B cell (primary cell): ENCODE measurements at regions not wholly inside any gene's neighbourhood (a gene's known extent, or its start where the extent isn't known, plus 50 kb on each side); places are given as distances from the start of the nearest gene placed in this dataset.

ENCODE experiments used
- ATAC-seq: fragments of 200-7000 bp; cut with Tn5 transposase; one replicate; pipeline ENCODE4 v1.10.0; 2021; ENCODE audit warnings: low read depth, mild to moderate bottlenecking, moderate number of reproducible peaks, moderate library complexity
- CTCF ChIA-PET: fragments of 350-600 bp; sonication (Branson Sonifier 250); formaldehyde crosslinking; loops from one replicate; lab custom pipeline; 2021; ENCODE audit warnings: antibody characterized with exemption, inconsistent platforms; lab: Charles Lee
- POLR2A ChIA-PET: fragments of 350-600 bp; sonication (Branson Sonifier 250); formaldehyde crosslinking; loops from one replicate; lab custom pipeline; 2021; ENCODE audit warnings: antibody characterized with exemption; lab: Charles Lee
- DNase-seq: peaks from one replicate; pipeline ENCODE4 v3.0.0; 2013
- H2AFZ ChIP-seq: 2 replicates; pipeline ENCODE4 v1.6.1; 2012; ENCODE audit warnings: mild to moderate bottlenecking, low read depth, low read length; ENCODE audit not compliant: insufficient read depth, poor library complexity, severe bottlenecking
- H3K27ac ChIP-seq, 2 donors: 1 replicate in 1 of 2; 2 replicates in 1 of 2; pipeline ENCODE4 v1.5.1; 2012 to 2013; ENCODE audit warnings: low read length in 2 of 2, mild to moderate bottlenecking in 2 of 2, moderate library complexity in 1 of 2
- H3K27me3 ChIP-seq, 4 experiments: fragments of 200-600 bp in 1 of 4; sonication (generic) in 1 of 4; replicated peaks in 1 of 4; 1 replicate in 2 of 4; 2 replicates in 2 of 4; pipeline versions ENCODE4 v1.6.1 to v1.7.0; 2013 to 2016; ENCODE audit warnings: low read length in 3 of 4, mild to moderate bottlenecking in 2 of 4, mixed read lengths in 1 of 4, moderate library complexity in 1 of 4; ENCODE audit not compliant: insufficient read depth in 4 of 4, control insufficient read depth in 3 of 4; ENCODE audit errors: control extremely low read depth in 1 of 4
- H3K36me3 ChIP-seq, 2 experiments: replicated peaks in 1 of 2; 1 replicate in 1 of 2; 2 replicates in 1 of 2; pipeline versions ENCODE4 v1.6.1 to v1.7.1; 2013; ENCODE audit warnings: low read length in 1 of 2; ENCODE audit not compliant: insufficient read depth in 2 of 2, control insufficient read depth in 1 of 2; ENCODE audit errors: control extremely low read depth in 1 of 2, extremely low read depth in 1 of 2
- H3K4me1 ChIP-seq, 2 donors: fragments of 200-600 bp in 1 of 2; sonication (generic) in 1 of 2; 1 replicate in 1 of 2; 2 replicates in 1 of 2; pipeline versions ENCODE4 v1.5.1 to v1.6.1; 2013 to 2017; ENCODE audit warnings: low read length in 2 of 2; ENCODE audit not compliant: control insufficient read depth in 2 of 2, insufficient read depth in 2 of 2
- H3K4me2 ChIP-seq: replicated peaks from 2 replicates; pipeline ENCODE3; 2012; ENCODE audit warnings: mild to moderate bottlenecking, low read depth, low read length; ENCODE audit not compliant: poor library complexity, severe bottlenecking
- H3K4me3 ChIP-seq, 5 experiments: fragments of 200-600 bp in 1 of 5; sonication (generic) in 1 of 5; 1 replicate in 3 of 5; 2 replicates in 2 of 5; pipeline versions ENCODE4 v1.5.1 to v1.7.0; 2011 to 2016; ENCODE audit warnings: low read length in 4 of 5, mild to moderate bottlenecking in 4 of 5, low read depth in 2 of 5, control low read depth in 1 of 5, moderate library complexity in 1 of 5; ENCODE audit not compliant: insufficient read depth in 1 of 5; ENCODE audit errors: control extremely low read depth in 1 of 5, extremely low read depth in 1 of 5
- H3K79me2 ChIP-seq: fragments of 200-600 bp; sonication (generic); one replicate; pipeline ENCODE4 v1.6.0; 2016; ENCODE audit warnings: low read length; ENCODE audit not compliant: control insufficient read depth, insufficient read depth
- H3K9ac ChIP-seq: fragments of 200-600 bp; sonication (generic); 2 replicates; pipeline ENCODE4 v1.6.1; 2017; ENCODE audit warnings: mild to moderate bottlenecking, low read length, moderate library complexity
- H3K9me3 ChIP-seq, 3 donors: one replicate each; pipeline versions ENCODE4 v1.6.1 to v1.7.1; 2013; ENCODE audit warnings: low read length in 2 of 3; ENCODE audit not compliant: control insufficient read depth in 2 of 3, insufficient read depth in 1 of 3; ENCODE audit errors: control extremely low read depth in 1 of 3
- H4K20me1 ChIP-seq: 2 replicates; pipeline ENCODE4 v1.6.0; 2012; ENCODE audit warnings: mild to moderate bottlenecking, low read length; ENCODE audit not compliant: insufficient read depth, control insufficient read depth, poor library complexity, severe bottlenecking
- H3K27ac Mint-ChIP-seq: one replicate; pipeline ENCODE4 v1.8.0; 2021; ENCODE audit warnings: mixed read lengths
- H3K27me3 Mint-ChIP-seq: one replicate; pipeline ENCODE4 v1.8.0; 2021; ENCODE audit warnings: mixed read lengths
- H3K4me1 Mint-ChIP-seq: one replicate; pipeline ENCODE4 v1.8.0; 2021; ENCODE audit warnings: mixed read lengths
- H3K4me3 Mint-ChIP-seq: one replicate; pipeline ENCODE4 v1.8.0; 2021; ENCODE audit warnings: mixed read lengths
- H3K9me3 Mint-ChIP-seq: one replicate; pipeline ENCODE4 v1.8.0; 2022; ENCODE audit warnings: mixed read lengths; ENCODE audit not compliant: insufficient read depth
- EZH2 ChIP-seq: IDR thresholded peaks from 2 replicates; pipeline ENCODE4 v1.6.1; 2012; ENCODE audit warnings: borderline replicate concordance, low read depth, mild to moderate bottlenecking, moderate library complexity, low read length; ENCODE audit not compliant: insufficient read depth, poor library complexity, severe bottlenecking
- WGBS: methylation state at CpG from one replicate; pipeline ENCODE4 v1.1.5; 2013; ENCODE audit warnings: missing lambda C conversion rate; ENCODE audit not compliant: insufficient coverage; 5-methylcytosine and 5-hydroxymethylcytosine counted together
- intact Hi-C: fragments of 100-400 bp; cut with micrococcal nuclease; formaldehyde crosslinking; loops from one replicate; pipeline ENCODE4 v1.10.0; 2022
- TF ChIP-seq, protein P1 (sequence below): fragments of 200-600 bp; IDR thresholded peaks from one replicate; pipeline ENCODE4 v1.8.0; 2022; ENCODE audit warnings: antibody characterized with exemption, mild to moderate bottlenecking

DNA sequence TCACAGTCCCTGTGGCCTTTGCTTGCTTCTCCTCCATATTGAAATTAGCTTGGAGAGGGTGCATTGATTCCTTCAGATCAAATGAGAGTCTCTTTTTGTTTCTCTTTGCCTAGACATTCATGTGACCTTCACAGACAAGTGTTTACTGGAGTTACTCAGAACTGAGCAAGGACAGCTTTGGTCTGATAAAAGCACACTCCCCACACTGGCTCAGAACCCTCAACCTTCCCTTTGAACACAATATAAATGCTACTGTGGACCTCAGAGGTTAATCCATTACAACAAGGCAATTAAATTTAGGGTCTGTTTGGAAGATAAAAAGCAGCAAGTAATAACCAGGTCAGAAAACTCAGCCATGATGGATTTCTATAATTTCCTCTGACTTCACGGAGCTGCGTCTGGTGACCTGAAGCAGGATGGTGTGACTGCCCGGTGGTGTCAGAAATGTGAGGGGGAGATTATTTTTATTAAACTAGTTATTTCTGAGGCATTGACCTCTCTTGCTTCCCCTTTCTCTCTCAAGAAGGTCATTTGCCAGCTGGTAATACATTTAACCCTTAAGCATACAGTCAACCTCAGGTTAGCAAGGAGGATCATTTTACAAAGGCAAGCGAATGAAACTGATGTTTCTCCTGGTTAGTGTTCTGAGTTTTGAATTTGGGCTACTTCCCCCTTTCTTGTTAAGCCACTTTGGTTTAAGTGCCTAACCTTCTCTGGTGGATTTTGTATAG is 208.2 kb downstream of the CLIC5 start:
- Histone ChIP-seq H3K4me3 (no peak overlapping the region), H3K9ac (no peak overlapping the region), H3K4me2 (no peak overlapping the region), H3K36me3 (no peaks in the 10 kb centered on the region), H3K4me1 (peaks cover 18 to 36% of the 10 kb centered on the region in 2 donors), H3K27ac (no peak overlapping the region), H2AFZ (no peak overlapping the region), H3K9me3 (peaks cover 0 to 2% (median 0%) of the 10 kb centered on the region in 3 donors), H3K79me2 (no peaks in the 10 kb centered on the region), H3K27me3 (peaks cover 0 to 3% (median 0%) of the 10 kb centered on the region in 4 experiments), H4K20me1 (no peaks in the 10 kb centered on the region)
- CTCF ChIA-PET, result no interaction called here
- DNase-seq (no peak), ATAC-seq (no peak)
- Mint-ChIP-seq H3K9me3 (no peaks in the 10 kb centered on the region), H3K4me1 (no peaks in the 10 kb centered on the region), H3K27ac (no peak overlapping the region), H3K27me3 (peaks cover 4% of the 10 kb centered on the region), H3K4me3 (no peak overlapping the region)
- WGBS, result 60% methylated on average over 1 of the region's 4 CpGs
- intact Hi-C loops, result no loop called here
- POLR2A ChIA-PET, result no interaction called here
- no peak for TF ChIP-seq EZH2
- TF ChIP-seq, protein P1, sequence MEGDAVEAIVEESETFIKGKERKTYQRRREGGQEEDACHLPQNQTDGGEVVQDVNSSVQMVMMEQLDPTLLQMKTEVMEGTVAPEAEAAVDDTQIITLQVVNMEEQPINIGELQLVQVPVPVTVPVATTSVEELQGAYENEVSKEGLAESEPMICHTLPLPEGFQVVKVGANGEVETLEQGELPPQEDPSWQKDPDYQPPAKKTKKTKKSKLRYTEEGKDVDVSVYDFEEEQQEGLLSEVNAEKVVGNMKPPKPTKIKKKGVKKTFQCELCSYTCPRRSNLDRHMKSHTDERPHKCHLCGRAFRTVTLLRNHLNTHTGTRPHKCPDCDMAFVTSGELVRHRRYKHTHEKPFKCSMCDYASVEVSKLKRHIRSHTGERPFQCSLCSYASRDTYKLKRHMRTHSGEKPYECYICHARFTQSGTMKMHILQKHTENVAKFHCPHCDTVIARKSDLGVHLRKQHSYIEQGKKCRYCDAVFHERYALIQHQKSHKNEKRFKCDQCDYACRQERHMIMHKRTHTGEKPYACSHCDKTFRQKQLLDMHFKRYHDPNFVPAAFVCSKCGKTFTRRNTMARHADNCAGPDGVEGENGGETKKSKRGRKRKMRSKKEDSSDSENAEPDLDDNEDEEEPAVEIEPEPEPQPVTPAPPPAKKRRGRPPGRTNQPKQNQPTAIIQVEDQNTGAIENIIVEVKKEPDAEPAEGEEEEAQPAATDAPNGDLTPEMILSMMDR, result no peak

DNA sequence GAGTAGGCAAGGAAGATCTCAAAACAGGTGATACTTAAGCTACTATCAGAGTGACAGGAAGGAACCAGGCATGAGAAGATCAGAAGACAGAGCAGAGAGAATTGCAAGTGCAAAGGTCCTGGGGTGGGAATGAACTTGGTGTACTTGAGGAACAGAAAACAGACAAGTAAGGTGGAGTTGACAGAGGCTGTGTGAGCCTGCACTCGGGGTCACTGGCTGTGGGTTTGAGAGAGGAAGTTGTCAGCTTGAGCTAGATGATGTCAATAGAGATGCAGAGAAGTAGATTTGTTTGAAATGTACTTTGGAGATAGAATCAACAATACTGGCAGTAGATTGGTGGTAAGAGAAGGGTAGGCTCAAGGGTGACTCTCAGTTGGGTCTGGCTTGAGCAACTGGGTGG is 209.5 kb downstream of the CLIC5 start:
- Histone ChIP-seq H3K4me1 (peaks cover 18 to 36% of the 10 kb centered on the region in 2 donors), H3K79me2 (no peaks in the 10 kb centered on the region), H4K20me1 (no peaks in the 10 kb centered on the region), H3K4me2 (no peak overlapping the region), H3K9me3 (peaks cover 0 to 2% (median 0%) of the 10 kb centered on the region in 3 donors), H2AFZ (no peak overlapping the region), H3K4me3 (no peak overlapping the region), H3K27ac (no peak overlapping the region), H3K9ac (no peak overlapping the region), H3K27me3 (peaks cover 0 to 3% (median 0%) of the 10 kb centered on the region in 4 experiments), H3K36me3 (no peaks in the 10 kb centered on the region)
- no peak overlapping the region for H3K27ac Mint-ChIP-seq
- intact Hi-C loops, result no loop called here
- peaks cover 2% of the 10 kb centered on the region for H3K4me1 Mint-ChIP-seq
- no peak overlapping the region for H3K4me3 Mint-ChIP-seq
- TF ChIP-seq EZH2, result no peak
- TF ChIP-seq, protein P1, result no peak
- no peaks in the 10 kb centered on the region for H3K9me3 Mint-ChIP-seq
- H3K27me3 Mint-ChIP-seq, result peaks cover 4% of the 10 kb centered on the region
- WGBS, result 15% methylated on average over 1 of the region's 1 CpG
- ChIA-PET CTCF (no interaction called here), POLR2A (no interaction called here)
- no peak for ATAC-seq
- DNase-seq, result no peak
